ENCODE measurements at regions not wholly inside any gene's neighbourhood (a gene's known extent, or its start where the extent isn't known, plus 50 kb on each side); places are given as distances from the start of the nearest gene placed in this dataset.

GRCh38 chr3:178900029-178900646 lies 171.5 kb downstream of the ZMAT3 start:
- TF ChIP-seq CTCF (IDR thresholded peaks at IDR 0.05; ENCODE audit: insufficient read depth, low read depth, low read length, missing control alignments) = no peak
- no peak overlapping the region for H3K4me3 ChIP-seq (ENCODE audit: low read length)
- peak; percentile 7 for DNase-seq (ENCODE audit: low read depth)

- no peak for TF ChIP-seq CTCF (IDR thresholded peaks at IDR 0.05; ENCODE audit: insufficient read depth, low read depth, low read length, missing control alignments)
Observed at GRCh38 chr3:178895178-178895789, 176.3 kb downstream of the ZMAT3 start.

More at GRCh38 chr3:178895178-178895789, 176.3 kb downstream of the ZMAT3 start:
- no peak overlapping the region for H3K4me3 ChIP-seq (ENCODE audit: low read length)
- DNase-seq (ENCODE audit: low read depth) = no peak

Data from epithelial cell of esophagus (primary cell).